BLaER1 (cell line): ENCODE measurements at regions not wholly inside any gene's neighbourhood (a gene's known extent, or its start where the extent isn't known, plus 50 kb on each side); places are given as distances from the start of the nearest gene placed in this dataset.

ENCODE experiments used
- H3K27ac ChIP-seq: shearing (Covaris generic); formaldehyde crosslinking; 2 replicates; pipeline ENCODE4 v1.8.1; 2022
- H3K27me3 ChIP-seq: shearing (Covaris generic); formaldehyde crosslinking; 2 replicates; pipeline ENCODE4 v1.8.1; 2022
- H3K36me3 ChIP-seq: shearing (Covaris generic); formaldehyde crosslinking; 2 replicates; pipeline ENCODE4 v1.8.1; 2022
- H3K4me1 ChIP-seq: shearing (Covaris generic); formaldehyde crosslinking; 2 replicates; pipeline ENCODE4 v1.8.1; 2022
- H3K4me2 ChIP-seq: shearing (Covaris generic); formaldehyde crosslinking; 2 replicates; pipeline ENCODE4 v1.8.1; 2022
- H3K4me3 ChIP-seq: shearing (Covaris generic); formaldehyde crosslinking; 2 replicates; pipeline ENCODE4 v1.8.1; 2022
- H3K9ac ChIP-seq: shearing (Covaris generic); formaldehyde crosslinking; 2 replicates; pipeline ENCODE4 v1.8.1; 2022
- H3K9me3 ChIP-seq: shearing (Covaris generic); formaldehyde crosslinking; 2 replicates; pipeline ENCODE4 v1.8.1; 2022
- H4K20me1 ChIP-seq: shearing (Covaris generic); formaldehyde crosslinking; 2 replicates; pipeline ENCODE4 v1.8.1; 2022
- Cebpa-rat ChIP-seq: shearing (Covaris generic); IDR thresholded peaks from 2 replicates; pipeline ENCODE4 v1.8.1; 2022

DNA sequence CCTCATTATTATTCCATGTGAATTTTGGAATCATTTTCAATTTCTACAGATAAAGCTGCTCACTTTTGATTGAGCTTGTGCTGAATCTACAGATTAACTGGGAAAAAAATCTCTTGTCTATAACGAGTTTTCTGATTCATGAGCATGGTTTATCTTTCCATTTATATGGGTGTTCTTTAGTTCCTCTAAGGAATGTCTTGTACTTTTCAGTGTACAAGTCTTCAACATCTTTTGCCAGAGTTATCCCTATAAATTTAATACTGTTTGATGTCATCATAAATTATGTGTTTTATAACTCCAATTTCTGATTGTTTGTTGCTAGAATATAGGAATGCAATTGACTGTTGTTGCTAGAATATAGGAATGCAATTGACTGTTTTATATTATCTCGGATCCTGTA, 533.8 kb downstream of the OLFM4 start:
- Histone ChIP-seq H3K27me3 (no peaks in the 10 kb centered on the region), H3K4me3 (no peak overlapping the region), H3K9me3 (no peaks in the 10 kb centered on the region), H3K9ac (no peak overlapping the region), H3K4me2 (no peak overlapping the region), H3K27ac (no peak overlapping the region), H3K36me3 (no peaks in the 10 kb centered on the region), H4K20me1 (no peaks in the 10 kb centered on the region), H3K4me1 (no peaks in the 10 kb centered on the region)
- no peak for TF ChIP-seq Cebpa-rat

DNA sequence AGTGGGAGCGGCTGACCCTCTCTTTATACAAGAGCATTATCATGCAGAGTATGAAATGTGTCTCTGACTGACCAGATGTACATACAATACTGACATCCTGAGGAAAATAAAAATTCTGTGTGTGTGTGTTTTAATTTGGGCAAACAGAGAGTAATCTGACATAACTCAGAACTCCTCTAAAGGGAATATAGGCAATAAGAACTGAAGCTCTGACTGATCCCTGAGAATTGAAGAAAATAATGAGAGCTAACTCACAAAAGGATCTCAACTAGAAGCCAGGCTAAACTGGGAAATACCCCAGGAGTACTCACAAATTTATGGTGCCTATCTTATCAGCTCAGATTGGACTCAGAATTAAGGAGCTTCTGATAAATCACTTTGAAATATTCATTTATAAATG, 539.9 kb downstream of the OLFM4 start:
- Histone ChIP-seq H4K20me1 (no peaks in the 10 kb centered on the region), H3K9ac (no peak overlapping the region), H3K27ac (no peak overlapping the region), H3K4me3 (no peak overlapping the region), H3K4me1 (no peaks in the 10 kb centered on the region), H3K4me2 (no peak overlapping the region), H3K27me3 (no peaks in the 10 kb centered on the region), H3K36me3 (no peaks in the 10 kb centered on the region), H3K9me3 (no peaks in the 10 kb centered on the region)
- TF ChIP-seq Cebpa-rat = no peak

DNA sequence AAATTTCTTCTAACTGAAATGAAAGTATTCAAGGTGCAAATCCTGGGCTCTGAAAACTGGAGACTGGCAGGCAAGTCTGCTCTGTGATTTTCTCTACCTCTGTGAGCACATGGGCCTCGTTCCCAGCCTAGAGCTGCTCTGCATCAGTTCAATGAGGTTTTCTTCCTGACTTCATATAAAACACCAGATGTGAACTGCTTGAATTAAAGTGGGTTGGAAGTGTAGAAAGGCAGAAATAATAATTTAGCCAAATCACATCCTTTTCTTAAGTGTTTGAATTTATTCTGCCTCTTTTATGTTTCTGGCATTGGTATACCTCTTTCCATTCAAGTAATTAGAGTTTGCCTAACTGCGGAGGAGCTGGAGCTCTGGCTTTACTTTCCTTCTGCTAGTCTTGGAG, 540.8 kb downstream of the OLFM4 start:
- no peak for TF ChIP-seq Cebpa-rat
- H3K27me3 ChIP-seq = no peaks in the 10 kb centered on the region
- no peaks in the 10 kb centered on the region for H3K9me3 ChIP-seq
- no peaks in the 10 kb centered on the region for H4K20me1 ChIP-seq
- H3K27ac ChIP-seq = no peak overlapping the region
- no peaks in the 10 kb centered on the region for H3K36me3 ChIP-seq
- H3K9ac ChIP-seq = no peak overlapping the region
- no peak overlapping the region for H3K4me2 ChIP-seq
- no peak overlapping the region for H3K4me3 ChIP-seq
- no peaks in the 10 kb centered on the region for H3K4me1 ChIP-seq

DNA sequence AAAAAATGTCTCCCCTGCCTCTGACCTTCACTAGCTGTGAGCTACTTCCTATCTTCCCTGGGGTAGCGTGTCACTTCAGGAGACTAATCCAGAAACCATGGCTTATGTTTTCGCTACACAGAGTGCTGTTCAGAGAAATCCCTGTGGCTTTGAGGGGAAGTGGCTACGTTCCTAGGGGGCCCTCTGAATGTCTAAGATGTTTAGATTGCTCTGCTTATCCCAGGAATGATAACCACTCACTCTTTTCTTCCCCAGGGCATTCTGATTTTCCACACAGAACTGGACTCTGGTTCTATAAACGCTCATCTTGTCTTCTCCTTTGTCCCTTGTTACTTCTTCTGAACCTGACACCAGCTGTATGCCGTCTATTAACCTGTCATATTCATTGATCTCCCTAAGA, 572.5 kb downstream of the OLFM4 start:
- no peaks in the 10 kb centered on the region for H3K27me3 ChIP-seq
- peaks cover 8% of the 10 kb centered on the region; the same call in 1 of the 2 replicates for H3K4me1 ChIP-seq
- no peak overlapping the region for H3K9ac ChIP-seq
- peak overlapping the region; percentile 13; the same call in 1 of the 2 replicates for H3K4me2 ChIP-seq
- H3K9me3 ChIP-seq = no peaks in the 10 kb centered on the region
- H3K36me3 ChIP-seq = no peaks in the 10 kb centered on the region
- H3K27ac ChIP-seq = no peak overlapping the region
- H4K20me1 ChIP-seq = no peaks in the 10 kb centered on the region
- no peak overlapping the region for H3K4me3 ChIP-seq
- TF ChIP-seq Cebpa-rat = no peak

DNA sequence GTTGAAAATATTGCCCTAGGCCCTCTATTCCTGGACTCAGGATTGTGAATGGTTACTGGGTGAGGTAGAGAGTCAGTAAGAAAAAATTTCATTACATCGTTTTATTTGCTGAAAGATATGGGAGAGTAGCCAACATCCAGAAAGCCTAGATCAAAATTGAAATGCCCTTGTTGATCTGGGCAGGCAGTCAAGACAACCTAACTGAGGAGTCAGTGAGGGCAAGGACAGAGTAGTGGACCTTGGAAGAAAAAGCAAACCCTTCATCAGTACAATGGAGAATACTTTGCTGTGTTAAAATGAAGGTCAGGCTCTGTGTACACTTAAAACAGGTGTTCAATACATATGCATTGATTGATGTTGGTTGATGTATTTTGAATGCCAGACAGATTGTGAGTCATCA, 576.7 kb downstream of the OLFM4 start:
- Histone ChIP-seq H3K36me3 (no peaks in the 10 kb centered on the region), H3K27me3 (no peaks in the 10 kb centered on the region), H3K9ac (no peak overlapping the region), H4K20me1 (no peaks in the 10 kb centered on the region), H3K9me3 (no peaks in the 10 kb centered on the region), H3K27ac (no peak overlapping the region), H3K4me1 (peaks cover 8% of the 10 kb centered on the region; the same call in 1 of the 2 replicates), H3K4me2 (no peak overlapping the region), H3K4me3 (no peak overlapping the region)
- no peak for TF ChIP-seq Cebpa-rat

DNA sequence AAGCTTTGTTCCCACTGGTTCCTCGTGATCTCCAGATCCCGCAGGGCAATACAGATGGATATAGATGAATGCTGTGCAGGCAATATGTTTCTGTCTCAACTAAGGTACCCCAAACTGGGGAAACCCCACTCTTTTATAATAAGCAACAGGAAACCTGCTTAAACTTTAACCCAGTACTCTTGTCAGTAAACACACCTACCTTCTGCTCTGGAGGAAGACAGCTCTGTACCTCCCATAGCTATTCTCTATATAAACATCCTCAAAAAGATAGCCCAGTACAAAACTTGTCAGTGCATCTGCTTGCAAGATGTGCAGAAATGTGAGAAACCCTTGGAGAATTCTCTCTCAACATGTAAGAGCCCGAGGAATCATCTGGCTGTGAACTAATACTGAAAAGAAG, 583.6 kb downstream of the OLFM4 start:
- no peak overlapping the region for H3K4me3 ChIP-seq
- no peak overlapping the region for H3K9ac ChIP-seq
- no peaks in the 10 kb centered on the region for H3K36me3 ChIP-seq
- no peaks in the 10 kb centered on the region for H3K27me3 ChIP-seq
- H3K4me2 ChIP-seq = no peak overlapping the region
- H4K20me1 ChIP-seq = no peaks in the 10 kb centered on the region
- H3K27ac ChIP-seq = no peak overlapping the region
- TF ChIP-seq Cebpa-rat = no peak
- no peaks in the 10 kb centered on the region for H3K9me3 ChIP-seq
- H3K4me1 ChIP-seq = peaks cover 5% of the 10 kb centered on the region; the same call in 1 of the 2 replicates

DNA sequence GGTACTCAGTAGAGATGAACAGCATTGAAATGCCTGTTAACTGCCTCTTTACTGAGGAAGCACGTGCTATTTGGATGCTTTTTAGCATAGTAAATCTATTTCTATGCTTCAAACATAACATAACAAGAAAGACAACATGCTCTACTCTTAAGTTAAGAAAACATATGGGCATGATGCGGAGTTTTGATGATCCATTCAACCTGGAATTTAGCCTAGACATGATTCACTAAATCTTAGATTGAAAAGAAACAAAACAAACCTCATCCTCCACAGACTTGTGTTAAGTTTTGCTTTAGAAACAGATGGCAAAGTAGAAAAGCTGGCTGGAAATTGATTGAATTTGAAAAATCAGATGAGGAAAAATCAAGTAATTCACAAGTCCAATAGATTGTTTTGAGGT, 593.8 kb downstream of the OLFM4 start:
- Histone ChIP-seq H3K9me3 (no peaks in the 10 kb centered on the region), H3K4me2 (no peak overlapping the region), H3K9ac (no peak overlapping the region), H3K27me3 (no peaks in the 10 kb centered on the region), H3K36me3 (no peaks in the 10 kb centered on the region), H3K4me1 (no peaks in the 10 kb centered on the region), H3K27ac (no peak overlapping the region), H4K20me1 (no peaks in the 10 kb centered on the region), H3K4me3 (no peak overlapping the region)
- TF ChIP-seq Cebpa-rat = no peak

DNA sequence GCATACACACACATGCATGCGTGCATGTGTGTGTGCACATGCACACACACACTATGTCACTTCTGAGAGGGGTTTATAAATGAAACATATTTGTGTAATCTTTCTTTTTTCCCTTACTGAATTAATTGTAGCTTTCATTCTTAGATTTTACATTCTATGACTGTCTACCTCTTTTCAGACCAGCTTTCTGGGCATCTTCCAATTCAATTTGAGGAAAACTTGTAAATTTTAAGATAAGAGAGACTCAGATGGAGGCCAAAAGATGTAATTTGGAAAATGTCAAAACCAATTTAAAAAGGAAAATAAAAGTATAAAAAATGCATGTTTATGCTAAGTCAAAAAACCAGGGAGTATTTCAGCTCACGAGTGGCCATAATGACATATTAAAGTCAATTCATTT, 594.5 kb downstream of the OLFM4 start:
- H4K20me1 ChIP-seq = no peaks in the 10 kb centered on the region
- H3K4me1 ChIP-seq = no peaks in the 10 kb centered on the region
- no peaks in the 10 kb centered on the region for H3K27me3 ChIP-seq
- no peak for TF ChIP-seq Cebpa-rat
- H3K9me3 ChIP-seq = no peaks in the 10 kb centered on the region
- H3K9ac ChIP-seq = no peak overlapping the region
- no peak overlapping the region for H3K4me2 ChIP-seq
- H3K27ac ChIP-seq = no peak overlapping the region
- H3K4me3 ChIP-seq = no peak overlapping the region
- no peaks in the 10 kb centered on the region for H3K36me3 ChIP-seq

DNA sequence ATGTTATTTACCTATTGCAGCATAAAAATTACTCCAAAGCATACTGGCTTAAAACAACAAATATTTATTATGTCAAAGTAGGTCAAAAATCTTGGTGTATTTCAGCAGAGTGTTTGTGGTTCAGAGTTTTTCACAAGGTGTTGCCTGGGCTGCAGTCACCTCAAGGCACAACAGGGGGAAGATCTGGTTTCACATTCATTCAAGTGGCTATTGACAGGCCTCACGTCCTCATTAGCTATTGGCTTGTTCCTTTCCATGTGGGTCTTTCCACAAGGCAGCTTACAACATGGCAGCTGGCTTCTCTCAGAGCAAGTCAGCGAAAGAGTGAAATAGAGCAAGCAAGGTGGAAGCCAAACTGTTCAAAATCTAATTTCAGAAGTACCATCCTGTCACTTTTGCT, 602.9 kb downstream of the OLFM4 start:
- TF ChIP-seq Cebpa-rat = no peak
- no peak overlapping the region for H3K4me2 ChIP-seq

DNA sequence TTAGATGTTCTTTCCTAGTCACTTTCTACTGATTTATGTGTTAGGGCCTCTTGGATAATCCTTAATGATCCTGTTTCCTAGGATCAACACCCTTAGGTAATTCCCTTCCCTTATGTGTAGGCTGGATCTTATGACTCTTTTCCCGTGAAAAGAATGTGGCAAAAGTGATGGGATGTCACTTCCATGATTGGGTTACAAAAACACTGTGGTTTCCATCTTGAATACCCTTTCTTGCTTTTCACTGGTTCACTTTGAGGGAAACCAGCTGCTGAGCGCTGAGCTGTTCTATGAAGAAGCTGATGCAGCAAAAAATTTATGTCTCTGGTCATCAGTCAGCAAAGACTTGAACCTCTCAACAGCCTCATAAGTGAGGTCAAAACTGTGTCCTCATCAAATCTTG, 609.4 kb downstream of the OLFM4 start:
- no peak overlapping the region for H3K4me2 ChIP-seq
- H3K9ac ChIP-seq = no peak overlapping the region
- H3K27ac ChIP-seq = no peak overlapping the region
- H3K4me1 ChIP-seq = no peaks in the 10 kb centered on the region
- no peak for TF ChIP-seq Cebpa-rat
- no peaks in the 10 kb centered on the region for H3K27me3 ChIP-seq
- no peaks in the 10 kb centered on the region for H3K36me3 ChIP-seq
- H4K20me1 ChIP-seq = no peaks in the 10 kb centered on the region
- no peaks in the 10 kb centered on the region for H3K9me3 ChIP-seq
- no peak overlapping the region for H3K4me3 ChIP-seq

More for the DNA sequence above, 602.9 kb downstream of the OLFM4 start:
- H3K9me3 ChIP-seq = no peaks in the 10 kb centered on the region
- H3K4me1 ChIP-seq = no peaks in the 10 kb centered on the region
- H4K20me1 ChIP-seq = no peaks in the 10 kb centered on the region
- no peaks in the 10 kb centered on the region for H3K36me3 ChIP-seq
- H3K27ac ChIP-seq = no peak overlapping the region
- no peaks in the 10 kb centered on the region for H3K27me3 ChIP-seq
- no peak overlapping the region for H3K9ac ChIP-seq
- no peak overlapping the region for H3K4me3 ChIP-seq

DNA sequence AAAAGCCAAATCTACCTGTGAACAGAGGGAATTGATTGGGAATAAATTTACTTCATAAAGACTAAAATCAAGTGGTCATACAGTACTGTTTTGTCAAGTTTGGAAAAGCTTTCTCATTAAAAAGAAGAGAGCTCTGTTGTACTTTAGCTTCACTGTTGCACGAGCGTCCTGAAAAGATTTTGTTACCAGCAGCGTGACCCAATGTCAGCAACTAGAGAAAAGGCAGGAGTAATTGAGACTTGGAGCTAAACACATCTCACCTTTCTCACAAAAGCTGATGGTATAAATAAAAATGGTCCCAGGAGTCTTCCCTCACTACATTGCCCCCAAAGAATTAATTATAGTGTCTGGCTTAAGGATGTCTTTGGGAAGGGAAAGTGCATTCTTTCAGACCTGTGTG, 613.7 kb downstream of the OLFM4 start:
- H4K20me1 ChIP-seq = no peaks in the 10 kb centered on the region
- TF ChIP-seq Cebpa-rat = no peak
- H3K4me1 ChIP-seq = no peaks in the 10 kb centered on the region
- H3K9me3 ChIP-seq = no peaks in the 10 kb centered on the region
- H3K27ac ChIP-seq = no peak overlapping the region
- no peak overlapping the region for H3K4me3 ChIP-seq
- H3K9ac ChIP-seq = no peak overlapping the region
- no peaks in the 10 kb centered on the region for H3K27me3 ChIP-seq
- no peak overlapping the region for H3K4me2 ChIP-seq
- no peaks in the 10 kb centered on the region for H3K36me3 ChIP-seq
